HL-60 (cell line): ENCODE measurements at regions not wholly inside any gene's neighbourhood (a gene's known extent, or its start where the extent isn't known, plus 50 kb on each side); places are given as distances from the start of the nearest gene placed in this dataset.
"Not testable (repeated sequence)": the region's sequence is repeated elsewhere in the genome, so short reads cannot be mapped to it uniquely, and the experiment has no call there.

Experiments
- DNase-seq, 2 experiments: peaks; one replicate each; pipeline ENCODE4 v3.0.0-alpha.2; 2010 to 2020; ENCODE audit warnings: low read depth in 1 of 2, low spot score in 1 of 2
- H3K27ac ChIP-seq: fragments of 250-450 bp; sonication (Bioruptor Pico); replicated peaks from 2 replicates; pipeline ENCODE4 v1.5.1; 2020; ENCODE audit warnings: mild to moderate bottlenecking, moderate library complexity
- H3K27me3 ChIP-seq: fragments of 250-450 bp; sonication (Bioruptor Pico); 2 replicates; pipeline ENCODE4 v1.5.1; 2021; ENCODE audit warnings: mild to moderate bottlenecking, moderate library complexity; ENCODE audit not compliant: insufficient read depth, poor library complexity, severe bottlenecking
- H3K4me3 ChIP-seq: replicated peaks from 2 replicates; pipeline ENCODE4 v1.5.1; 2011; ENCODE audit warnings: mild to moderate bottlenecking, control low read depth, low read length; ENCODE audit not compliant: insufficient read depth
- CTCF ChIP-seq: IDR thresholded peaks from one replicate; pipeline ENCODE4 v1.5.1; 2011; ENCODE audit warnings: low read length, control low read depth, inconsistent platforms; ENCODE audit not compliant: insufficient read depth
- GABPA ChIP-seq: IDR thresholded peaks from 2 replicates; pipeline ENCODE4 v1.6.1; 2012; ENCODE audit warnings: low read depth
- POLR2AphosphoS5 ChIP-seq: IDR thresholded peaks from 2 replicates; pipeline ENCODE4 v1.6.1; 2012; ENCODE audit warnings: low read depth
- REST ChIP-seq: IDR thresholded peaks from 2 replicates; pipeline ENCODE4 v1.6.1; 2012; ENCODE audit warnings: low read depth; ENCODE audit not compliant: insufficient replicate concordance
- SPI1 ChIP-seq: IDR thresholded peaks from 2 replicates; pipeline ENCODE4 v1.6.1; 2012; ENCODE audit warnings: low read depth, mild to moderate bottlenecking, borderline replicate concordance

GRCh38 chr2:194514281-194514680 is 1142.7 kb upstream of the SLC39A10 start:
- no peak for DNase-seq
- Histone ChIP-seq H3K27me3 (no peaks in the 10 kb centered on the region), H3K4me3 (no peak overlapping the region), H3K27ac (no peak overlapping the region)
- TF ChIP-seq GABPA (no peak), SPI1 (no peak), CTCF (no peak), REST (no peak), POLR2AphosphoS5 (no peak)

GRCh38 chr2:194511070-194511469 is 1146.0 kb upstream of the SLC39A10 start:
- not testable (repeated sequence) for DNase-seq, H3K27ac ChIP-seq, H3K4me3 ChIP-seq, H3K27me3 ChIP-seq

- H3K4me3 ChIP-seq, DNase-seq, H3K27me3 ChIP-seq, H3K27ac ChIP-seq: not testable (repeated sequence)
These were observed 1152.2 kb upstream of the SLC39A10 start for GRCh38 chr2:194504876-194505275.

GRCh38 chr2:194495046-194495445 is 1162.0 kb upstream of the SLC39A10 start:
- no peak for DNase-seq
- TF ChIP-seq SPI1 = no peak
- no peak for TF ChIP-seq REST
- no peak for TF ChIP-seq POLR2AphosphoS5
- no peak for TF ChIP-seq CTCF
- no peak for TF ChIP-seq GABPA
- Histone ChIP-seq H3K27me3 (no peaks in the 10 kb centered on the region), H3K4me3 (no peak overlapping the region), H3K27ac (no peak overlapping the region)

- Histone ChIP-seq H3K4me3 (no peak overlapping the region), H3K27me3 (no peaks in the 10 kb centered on the region), H3K27ac (no peak overlapping the region)
- TF ChIP-seq REST (no peak), GABPA (no peak), POLR2AphosphoS5 (no peak), CTCF (no peak), SPI1 (no peak)
- no peak for DNase-seq
These were observed 1162.6 kb upstream of the SLC39A10 start for GRCh38 chr2:194494401-194494800.
